HG03571 (cell line): ENCODE measurements at regions not wholly inside any gene's neighbourhood (a gene's known extent, or its start where the extent isn't known, plus 50 kb on each side); places are given as distances from the start of the nearest gene placed in this dataset.
"Not testable (repeated sequence)": the region's sequence is repeated elsewhere in the genome, so short reads cannot be mapped to it uniquely, and the experiment has no call there.

ENCODE experiments used
- ATAC-seq: cut with Tn5 transposase; IDR thresholded peaks from one replicate; pipeline ENCODE4 v1.9.1; 2021; ENCODE audit not compliant: unreplicated experiment

DNA sequence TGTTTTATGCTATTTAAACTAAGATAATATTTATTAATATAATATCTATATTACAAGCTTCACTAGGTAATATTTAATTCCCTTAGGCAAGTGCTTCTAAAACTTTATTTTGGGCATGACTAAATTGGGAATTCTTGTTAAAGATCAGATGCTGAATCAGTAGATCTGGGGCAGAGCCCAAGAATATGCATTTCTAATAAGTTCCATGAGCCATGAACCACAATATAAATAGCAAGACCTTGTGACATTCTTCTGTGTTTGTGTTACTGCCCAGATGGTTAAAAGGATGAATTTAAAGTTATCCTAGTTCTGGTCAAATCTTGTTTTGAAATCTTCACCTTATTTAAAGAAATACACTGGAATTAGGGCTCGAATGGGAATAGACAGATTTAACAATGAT, 258.4 kb upstream of the CACNA2D1 start:
- ATAC-seq = no peak

DNA sequence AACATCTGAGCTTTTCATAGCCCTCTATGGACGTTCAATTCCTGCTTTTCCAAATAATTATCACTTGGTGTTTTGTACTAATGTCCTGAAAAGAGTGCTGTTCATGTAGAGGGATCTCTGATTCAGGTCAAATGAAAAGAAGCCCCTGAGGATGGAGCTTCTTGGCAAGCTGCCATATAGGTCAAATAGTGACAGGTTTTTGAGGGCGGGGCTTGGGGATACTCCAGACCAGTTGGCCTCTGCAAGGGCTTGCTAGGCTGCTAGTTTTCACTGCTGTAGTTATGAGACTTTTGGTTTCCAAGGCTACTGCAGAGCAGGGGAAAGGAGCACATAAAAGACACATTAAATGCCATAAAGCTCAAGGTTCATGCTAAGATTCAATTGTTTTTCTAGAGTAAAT, 257.2 kb upstream of the CACNA2D1 start:
- no peak for ATAC-seq

DNA sequence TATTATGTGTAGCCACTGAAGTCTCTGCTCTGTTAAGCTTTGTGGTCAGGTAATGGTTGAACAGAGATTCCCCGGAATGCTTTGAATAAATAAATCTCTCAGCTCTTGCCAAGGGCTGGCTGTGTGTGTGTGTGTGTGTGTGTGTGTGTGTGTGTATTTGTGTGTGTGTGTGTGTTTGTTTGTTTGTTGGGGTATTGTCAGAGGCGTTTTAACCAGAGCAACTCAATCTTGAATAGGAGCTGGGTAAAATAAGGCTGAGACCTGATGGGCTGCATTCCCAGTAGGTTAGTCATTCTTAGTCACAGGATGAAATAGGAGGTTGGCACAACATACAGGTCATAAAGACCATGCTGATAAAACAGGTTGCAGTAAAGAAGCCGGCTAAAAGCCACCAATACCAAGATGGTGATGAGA, 256.2 kb upstream of the CACNA2D1 start:
- ATAC-seq = no peak

DNA sequence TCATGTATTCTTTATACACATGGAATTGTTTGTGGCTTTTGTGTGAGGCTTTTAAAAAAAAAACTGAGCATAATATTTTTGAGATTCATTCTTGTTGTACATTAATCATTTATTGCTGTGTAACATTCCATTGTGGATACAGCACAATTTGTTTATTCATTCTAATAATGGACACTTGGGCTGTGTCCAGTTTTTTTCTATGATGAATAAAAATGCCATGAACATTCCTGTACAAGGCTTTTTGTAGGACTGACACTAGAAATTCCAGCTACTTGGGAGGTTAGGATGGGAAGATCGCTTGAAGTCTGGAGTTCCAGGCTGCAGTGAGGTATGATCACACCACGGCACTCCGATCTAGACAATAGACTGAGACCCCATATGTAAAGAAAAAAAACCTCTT, 254.3 kb upstream of the CACNA2D1 start:
- no peak for ATAC-seq

DNA sequence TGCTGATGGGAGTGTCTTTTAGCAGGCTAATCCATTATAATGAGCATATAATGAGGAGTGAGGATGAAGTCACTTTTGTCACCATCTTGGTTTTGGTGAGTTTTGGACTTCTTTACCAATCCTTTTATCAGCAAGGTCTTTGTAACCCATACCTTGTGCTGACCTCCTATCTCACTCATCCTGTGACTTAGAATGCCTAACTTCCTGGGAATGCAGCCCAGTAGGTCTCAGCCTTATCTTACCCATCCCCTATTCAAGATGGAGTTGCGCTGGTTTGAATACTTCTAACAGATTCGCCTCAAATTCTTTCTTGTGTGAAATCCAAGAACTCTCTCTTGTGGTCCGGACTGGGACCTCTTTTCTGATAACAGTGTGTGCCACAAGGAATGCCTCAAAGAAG, 253.1 kb upstream of the CACNA2D1 start:
- no peak for ATAC-seq

DNA sequence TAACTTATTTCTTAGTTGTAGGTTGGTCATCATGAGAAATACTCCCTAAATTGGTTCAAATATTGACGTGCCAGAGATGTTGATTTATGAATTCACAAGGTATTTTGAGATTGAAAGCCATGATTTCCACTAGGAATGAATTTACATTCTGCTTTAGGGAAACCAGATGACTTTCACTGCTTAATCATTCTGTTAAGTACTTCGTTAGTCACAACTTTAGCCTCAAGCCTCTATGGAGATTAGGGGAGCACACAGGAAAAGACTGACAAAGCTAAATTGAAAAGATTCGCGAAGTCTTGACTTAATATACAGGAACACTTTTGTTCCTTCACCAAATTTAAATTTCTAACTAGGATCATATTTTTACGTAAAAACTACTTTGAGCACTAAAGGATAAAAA, 250.4 kb upstream of the CACNA2D1 start:
- ATAC-seq = no peak

DNA sequence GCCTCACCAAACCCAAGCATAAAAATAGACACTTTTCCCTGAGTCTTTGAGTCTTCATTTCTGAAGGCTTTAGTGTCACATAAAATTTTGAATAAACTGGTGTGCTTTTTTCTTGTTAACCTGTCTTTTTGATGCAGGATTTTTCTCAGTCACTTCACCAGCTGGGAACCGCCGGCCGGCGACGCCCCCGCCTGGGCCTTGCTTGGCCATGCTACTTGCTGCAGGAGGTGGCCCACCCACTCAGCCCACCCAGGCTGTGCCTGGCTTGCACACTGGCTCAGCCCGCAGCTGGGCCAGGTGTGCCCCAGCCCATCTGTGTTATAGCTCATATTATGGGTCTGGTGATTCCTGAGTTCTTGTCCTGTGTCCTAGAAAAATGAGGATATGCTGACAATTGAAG, 247.4 kb upstream of the CACNA2D1 start:
- no peak for ATAC-seq

DNA sequence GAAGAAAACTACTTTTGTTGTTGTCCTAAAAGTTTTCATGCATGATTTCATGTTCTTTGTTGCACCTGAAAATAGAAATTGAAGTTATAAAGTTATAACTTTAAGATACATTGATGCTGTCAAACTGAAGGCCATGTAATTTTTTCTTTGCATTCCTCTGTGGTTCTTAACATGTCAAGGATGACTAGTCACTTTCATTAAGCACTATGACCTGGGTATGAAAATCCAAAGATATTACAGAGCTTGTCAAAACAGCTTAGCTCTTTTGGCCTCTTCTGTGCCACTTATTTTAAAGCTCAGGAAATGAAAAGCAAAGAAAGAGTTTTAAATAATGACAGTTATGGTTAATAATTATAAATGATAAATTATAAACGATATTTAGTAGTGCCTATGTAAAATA, 241.6 kb upstream of the CACNA2D1 start:
- ATAC-seq = no peak

DNA sequence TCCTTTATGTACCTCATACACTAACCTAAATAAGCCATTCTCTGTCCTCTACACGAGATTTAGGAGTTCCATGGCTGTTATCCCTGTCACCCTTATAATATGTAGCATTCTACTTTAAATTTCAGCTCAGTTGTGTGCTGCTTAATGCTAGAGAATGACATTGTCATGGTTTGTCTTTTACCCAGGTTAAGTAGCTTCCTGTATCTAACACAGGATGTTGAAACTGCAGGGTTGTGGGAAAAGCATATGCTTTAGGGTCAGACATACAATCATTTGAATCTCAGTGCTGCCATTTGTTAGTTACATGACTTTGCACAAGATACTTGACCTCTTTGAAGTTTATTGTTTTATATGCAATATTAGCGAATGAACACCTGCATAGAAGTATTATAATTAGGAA, 235.1 kb upstream of the CACNA2D1 start:
- no peak for ATAC-seq

DNA sequence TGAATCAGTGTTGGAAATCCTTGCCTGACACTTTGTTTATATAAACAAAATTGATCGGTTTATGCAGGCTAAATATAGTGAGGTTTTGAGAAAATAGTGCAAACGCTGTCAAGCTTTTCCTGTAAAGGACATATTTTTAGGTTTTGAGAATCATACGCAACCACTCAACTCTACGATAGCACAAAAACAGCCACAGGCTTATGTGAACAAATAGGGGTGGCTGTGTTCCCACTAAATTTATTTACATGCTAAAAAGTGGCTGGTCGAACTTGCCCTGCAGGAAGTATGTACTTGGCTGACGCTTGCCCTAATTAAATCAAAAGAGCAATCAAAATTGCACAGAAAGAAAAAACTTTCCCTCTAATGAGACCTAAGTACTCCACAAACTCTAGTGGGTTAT, 234.7 kb upstream of the CACNA2D1 start:
- no peak for ATAC-seq

DNA sequence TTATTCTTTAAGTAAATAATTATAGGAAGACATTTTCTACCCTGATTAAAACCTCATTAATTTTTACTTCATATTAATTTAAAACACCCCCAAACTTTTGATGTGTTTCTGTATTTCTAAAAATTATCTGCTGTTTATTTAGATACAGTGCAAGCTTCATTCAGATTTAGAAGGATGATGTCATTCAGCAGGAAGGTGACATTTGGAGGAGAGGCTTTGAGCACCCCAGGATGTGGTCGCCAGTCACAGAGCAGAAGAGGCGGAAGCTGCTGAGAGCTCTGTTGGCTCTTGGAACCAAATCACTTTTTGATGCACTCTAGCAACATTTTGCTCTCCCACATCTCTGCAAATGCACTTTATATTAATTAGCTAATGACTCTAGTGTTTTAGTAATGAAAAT, 233.9 kb upstream of the CACNA2D1 start:
- peak; percentile 80 for ATAC-seq

DNA sequence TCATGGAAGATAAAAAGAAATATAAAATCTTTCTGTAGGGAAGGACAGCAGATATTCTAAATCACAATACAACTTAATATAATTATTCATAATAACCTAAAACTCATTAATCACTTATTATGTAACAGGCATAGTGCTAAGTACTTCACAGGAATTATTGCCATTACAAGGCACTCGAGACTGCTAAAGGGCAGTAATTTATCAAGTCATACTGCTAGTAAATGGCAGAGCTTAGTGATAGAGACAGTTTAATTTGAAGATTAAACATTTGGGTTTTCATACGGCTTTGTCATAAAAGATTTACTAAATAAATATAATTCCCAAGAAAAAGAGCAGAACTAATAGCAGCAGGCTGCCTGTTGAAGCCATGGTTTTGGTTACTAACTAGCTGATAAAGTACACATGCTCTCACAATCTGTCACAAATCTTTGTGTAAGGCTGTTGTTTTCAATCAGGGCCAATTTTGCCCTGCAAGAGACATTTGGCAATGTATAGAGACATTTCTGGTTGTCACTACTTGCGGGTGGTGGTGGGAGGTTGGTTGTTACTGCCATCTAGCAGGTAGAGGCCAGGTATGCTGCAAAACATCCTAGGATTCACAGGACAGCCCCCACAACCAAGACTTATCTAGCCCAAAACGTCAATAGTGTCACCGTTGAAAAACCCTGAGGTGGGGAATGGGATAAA, 233.3 kb upstream of the CACNA2D1 start:
- no peak for ATAC-seq

DNA sequence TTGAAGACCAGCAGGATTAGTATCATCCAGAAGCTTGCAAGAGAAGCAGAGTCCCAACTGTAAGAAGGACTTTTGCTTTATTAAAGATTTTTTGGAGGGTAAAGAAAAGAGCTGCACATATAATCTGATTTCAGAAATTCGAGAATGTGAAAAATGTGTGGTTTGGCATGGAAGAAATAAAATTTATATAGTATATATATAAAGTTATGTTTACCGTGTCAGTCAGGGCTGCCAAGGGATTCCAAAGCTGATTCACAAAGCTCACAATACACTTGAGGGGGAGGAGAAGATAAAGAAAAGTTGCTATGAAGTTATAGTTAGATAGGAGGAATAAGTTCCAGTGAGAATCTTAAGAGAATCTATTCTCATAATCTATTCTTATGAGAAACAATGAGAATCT, 231.8 kb upstream of the CACNA2D1 start:
- no peak for ATAC-seq

DNA sequence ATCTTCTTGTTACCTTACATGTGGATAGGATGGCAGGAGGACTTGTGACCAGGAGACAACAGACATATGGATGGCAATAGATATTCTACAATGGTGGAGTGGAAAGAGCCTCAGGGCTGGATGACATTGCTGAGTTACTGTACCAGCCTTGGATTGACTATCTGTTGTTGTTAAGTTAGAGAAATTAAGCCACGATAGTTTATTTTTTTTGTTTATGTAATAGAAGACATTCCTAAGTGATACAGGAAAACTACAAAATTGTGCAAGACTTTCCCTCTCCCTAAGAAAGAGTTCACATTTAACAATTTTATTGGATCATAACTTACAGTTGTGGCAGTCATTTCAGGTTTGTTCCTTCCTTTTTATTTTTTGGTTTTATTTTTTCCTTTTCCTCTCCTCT, 230.7 kb upstream of the CACNA2D1 start:
- ATAC-seq = no peak

DNA sequence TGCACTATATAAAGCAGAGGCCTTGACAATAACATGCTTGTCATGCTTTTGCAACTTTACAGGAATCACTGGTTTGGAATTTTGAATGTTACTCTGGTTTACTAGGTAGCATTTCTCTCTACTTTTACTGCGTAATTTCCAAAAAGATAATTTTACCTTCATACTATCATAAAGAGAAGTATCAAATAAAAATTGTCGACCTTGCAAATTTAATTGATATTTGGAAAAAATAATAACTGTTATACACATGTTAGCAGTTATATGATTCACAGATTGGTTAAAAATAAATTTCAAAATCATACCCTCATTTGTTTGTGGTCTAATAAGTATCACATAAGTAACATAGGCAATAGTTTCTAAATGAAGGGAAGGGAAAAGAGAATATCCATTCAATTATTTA, 228.5 kb upstream of the CACNA2D1 start:
- ATAC-seq = no peak

DNA sequence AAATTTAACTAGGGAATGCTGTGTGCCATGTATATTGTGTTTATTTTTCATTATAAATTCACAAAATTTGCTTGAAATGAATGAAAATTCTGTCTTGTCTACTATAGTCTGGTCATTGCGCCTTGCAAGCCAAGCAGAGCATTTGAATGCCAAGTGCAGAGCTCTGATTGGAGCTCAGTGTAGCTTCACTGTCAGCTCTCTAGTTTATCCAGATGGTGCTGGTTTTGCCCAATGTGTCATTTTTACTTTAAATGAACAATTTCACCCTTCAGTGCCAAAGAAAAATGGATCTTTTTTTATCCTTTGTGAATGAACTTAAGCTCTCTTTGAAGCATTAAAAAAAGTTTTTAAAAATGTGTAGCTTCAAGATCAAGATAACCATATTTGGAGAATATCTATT, 225.6 kb upstream of the CACNA2D1 start:
- ATAC-seq = no peak

DNA sequence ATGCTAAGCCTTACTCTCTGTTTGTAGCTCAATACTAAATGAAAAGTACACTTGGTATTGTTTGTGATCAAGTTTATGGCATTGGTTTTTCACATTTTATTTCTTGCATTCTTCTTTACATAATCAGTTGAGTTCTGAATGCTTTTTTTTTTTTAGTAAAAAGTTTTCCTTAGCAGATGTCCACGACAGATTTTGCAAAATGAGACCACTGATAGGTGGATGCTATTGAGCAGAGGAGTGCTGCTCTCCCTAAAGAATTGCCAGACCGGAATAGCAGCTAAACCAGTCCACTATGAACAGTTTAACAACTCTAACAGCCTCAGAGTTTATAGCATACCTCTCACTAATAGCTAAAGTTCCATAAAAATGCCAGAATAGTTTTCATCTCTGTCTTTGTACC, 225.1 kb upstream of the CACNA2D1 start:
- no peak for ATAC-seq

DNA sequence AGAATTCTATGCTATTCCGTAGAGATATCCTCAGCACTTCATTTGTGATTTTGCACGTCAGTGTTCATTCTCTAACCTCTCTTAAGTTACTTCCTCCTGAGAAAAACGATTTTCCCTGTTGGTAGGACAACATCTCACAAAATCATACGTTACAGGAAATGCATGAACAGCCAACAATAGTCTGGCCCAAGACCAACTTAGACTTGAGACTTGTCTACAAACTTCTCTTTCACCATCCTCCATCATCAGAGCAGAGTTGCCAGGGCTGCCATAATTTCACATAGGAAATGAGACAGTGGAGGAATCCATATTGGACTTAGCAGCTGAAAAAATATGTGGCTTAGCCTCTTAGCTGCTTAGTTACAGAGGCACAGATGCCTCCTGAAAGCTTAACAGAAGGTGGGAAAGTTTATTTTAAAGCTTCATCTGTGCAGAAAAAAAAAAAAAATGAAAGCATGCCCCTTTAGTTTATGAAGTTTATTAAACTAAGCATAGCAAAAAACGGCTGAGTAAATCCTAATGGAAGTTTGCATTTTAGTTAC, 222.5 kb upstream of the CACNA2D1 start:
- ATAC-seq = no peak

DNA sequence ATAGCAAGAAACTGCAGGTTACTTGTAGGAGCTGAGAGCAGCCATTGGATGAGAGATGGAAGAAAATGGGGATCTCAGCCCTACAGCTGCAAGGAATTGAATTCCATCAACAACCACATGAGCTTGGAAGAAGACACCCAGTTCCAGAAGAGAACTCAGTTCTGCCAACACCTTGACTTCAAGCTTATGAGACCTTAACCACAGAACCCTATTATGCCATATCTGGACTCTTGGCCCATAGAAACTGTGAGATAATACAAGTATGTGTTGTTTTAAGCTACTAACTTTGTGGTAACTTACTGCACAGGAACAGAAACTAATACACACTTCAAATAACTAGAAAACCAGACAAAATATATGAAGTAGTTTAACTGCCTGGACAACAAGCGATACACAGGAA, 212.4 kb upstream of the CACNA2D1 start:
- no peak for ATAC-seq

DNA sequence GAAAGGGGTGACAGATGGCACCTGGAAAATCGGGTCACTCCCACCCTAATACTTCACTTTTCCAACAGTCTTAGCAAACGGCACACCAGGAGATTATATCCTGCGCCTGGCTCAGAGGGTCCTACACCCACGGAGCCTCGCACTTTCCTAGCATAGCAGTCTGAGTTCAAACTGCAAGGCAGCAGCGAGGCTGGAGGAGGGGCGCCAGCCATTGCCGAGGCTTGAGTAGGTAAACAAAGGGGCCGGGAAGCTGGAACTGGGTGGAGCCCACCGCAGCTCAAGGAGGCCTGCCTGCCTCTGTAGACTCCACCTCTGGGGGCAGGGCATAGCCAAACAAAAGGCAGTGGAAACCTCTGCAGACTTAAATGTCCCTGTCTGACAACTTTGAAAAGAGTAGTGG, 206.5 kb upstream of the CACNA2D1 start:
- not testable (repeated sequence) for ATAC-seq

DNA sequence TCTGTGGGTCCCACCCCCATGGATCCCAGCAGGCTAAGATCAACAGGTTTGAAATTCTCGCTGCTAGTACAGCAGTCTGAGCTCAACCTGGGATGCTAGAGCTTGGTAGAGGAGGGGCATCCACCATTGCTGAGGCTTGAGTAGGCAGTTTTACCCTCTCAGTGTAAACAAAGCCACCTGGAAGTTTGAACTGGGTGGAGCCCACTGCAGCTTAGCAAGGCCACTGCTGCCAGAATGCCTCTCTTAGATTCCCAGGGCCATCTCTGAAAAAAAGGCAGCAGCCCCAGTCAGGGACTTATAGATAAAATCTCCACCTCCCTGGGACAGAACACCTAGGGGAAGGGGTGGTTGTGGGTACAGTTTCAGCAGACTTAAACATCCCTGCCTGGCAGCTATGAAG, 190.0 kb upstream of the CACNA2D1 start:
- no peak for ATAC-seq

DNA sequence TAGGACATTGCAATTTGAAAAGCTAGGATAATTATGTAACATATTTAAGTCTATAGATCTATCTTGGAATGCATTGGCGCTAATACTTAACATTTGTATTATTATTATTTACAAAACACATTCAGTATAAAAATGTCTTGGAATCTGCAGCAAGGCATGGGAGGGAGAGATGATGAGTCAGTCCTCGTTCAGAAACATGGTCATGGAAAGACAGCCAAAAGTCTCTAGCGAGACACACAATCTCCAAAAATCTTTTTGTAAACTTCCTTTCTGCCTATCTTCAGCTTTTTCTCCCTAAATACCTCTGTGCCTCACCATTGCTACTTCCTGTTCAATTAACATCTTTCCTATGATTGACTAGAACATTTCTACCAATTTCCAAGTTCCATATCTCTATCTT, 188.4 kb upstream of the CACNA2D1 start:
- no peak for ATAC-seq

DNA sequence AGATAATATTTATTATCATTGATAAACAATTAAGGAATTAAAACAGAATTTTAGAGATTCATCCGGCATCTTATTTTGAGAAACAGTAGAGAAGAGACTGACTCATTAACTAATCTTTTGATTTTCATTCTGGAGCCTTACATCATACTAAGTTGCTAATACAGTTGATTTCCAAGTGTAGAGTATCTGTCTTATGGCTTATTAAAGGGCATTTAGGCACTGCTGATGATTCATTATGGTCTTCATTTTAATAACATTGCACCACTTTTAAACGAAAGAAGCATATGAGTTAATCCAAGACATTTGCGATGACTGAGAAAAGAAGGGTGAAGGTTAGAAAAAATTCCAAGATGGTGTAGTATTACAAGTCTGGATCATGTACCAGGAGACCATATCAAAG, 186.0 kb upstream of the CACNA2D1 start:
- no peak for ATAC-seq
